DOHH2 (cell line): ENCODE measurements at regions not wholly inside any gene's neighbourhood (a gene's known extent, or its start where the extent isn't known, plus 50 kb on each side); places are given as distances from the start of the nearest gene placed in this dataset.

Source experiments
- EZH2phosphoT487 ChIP-seq: fragments of 200-600 bp; sonication (generic); IDR thresholded peaks from 2 replicates; pipeline ENCODE4 v1.6.1; 2017; ENCODE audit warnings: borderline replicate concordance, mild to moderate bottlenecking, antibody characterized with exemption, low read length, moderate library complexity, mixed read lengths
- TF ChIP-seq, protein P1 (sequence below): fragments of 200-600 bp; sonication (generic); IDR thresholded peaks from one replicate; pipeline ENCODE4 v1.5.1; 2014; ENCODE audit warnings: antibody characterized with exemption, mild to moderate bottlenecking, low read depth, low read length; ENCODE audit not compliant: poor library complexity, severe bottlenecking

DNA sequence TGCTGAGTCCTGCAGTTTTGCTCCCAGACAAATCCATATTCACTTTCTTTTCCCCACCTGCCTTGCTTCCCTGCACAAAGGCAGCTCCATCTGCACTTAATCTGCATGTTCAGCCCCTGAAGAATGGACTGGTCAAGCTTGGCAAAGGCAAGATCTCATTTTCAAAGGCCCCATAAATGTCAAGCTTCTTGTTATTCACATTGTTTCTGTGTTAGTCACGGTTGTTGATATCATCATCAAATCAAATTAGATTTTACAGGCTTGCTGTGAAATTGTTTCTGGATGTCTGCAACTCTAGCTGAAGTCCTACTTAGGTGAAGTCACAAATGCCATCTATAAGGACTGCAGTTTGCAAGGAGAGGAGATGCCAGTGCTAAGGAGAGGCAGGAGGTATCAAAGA, 91.0 kb downstream of the GPAM start:
- no peak for TF ChIP-seq EZH2phosphoT487
- TF ChIP-seq, protein P1, sequence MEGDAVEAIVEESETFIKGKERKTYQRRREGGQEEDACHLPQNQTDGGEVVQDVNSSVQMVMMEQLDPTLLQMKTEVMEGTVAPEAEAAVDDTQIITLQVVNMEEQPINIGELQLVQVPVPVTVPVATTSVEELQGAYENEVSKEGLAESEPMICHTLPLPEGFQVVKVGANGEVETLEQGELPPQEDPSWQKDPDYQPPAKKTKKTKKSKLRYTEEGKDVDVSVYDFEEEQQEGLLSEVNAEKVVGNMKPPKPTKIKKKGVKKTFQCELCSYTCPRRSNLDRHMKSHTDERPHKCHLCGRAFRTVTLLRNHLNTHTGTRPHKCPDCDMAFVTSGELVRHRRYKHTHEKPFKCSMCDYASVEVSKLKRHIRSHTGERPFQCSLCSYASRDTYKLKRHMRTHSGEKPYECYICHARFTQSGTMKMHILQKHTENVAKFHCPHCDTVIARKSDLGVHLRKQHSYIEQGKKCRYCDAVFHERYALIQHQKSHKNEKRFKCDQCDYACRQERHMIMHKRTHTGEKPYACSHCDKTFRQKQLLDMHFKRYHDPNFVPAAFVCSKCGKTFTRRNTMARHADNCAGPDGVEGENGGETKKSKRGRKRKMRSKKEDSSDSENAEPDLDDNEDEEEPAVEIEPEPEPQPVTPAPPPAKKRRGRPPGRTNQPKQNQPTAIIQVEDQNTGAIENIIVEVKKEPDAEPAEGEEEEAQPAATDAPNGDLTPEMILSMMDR, result no peak
